ENCODE measurements at regions not wholly inside any gene's neighbourhood (a gene's known extent, or its start where the extent isn't known, plus 50 kb on each side); places are given as distances from the start of the nearest gene placed in this dataset.

DNA sequence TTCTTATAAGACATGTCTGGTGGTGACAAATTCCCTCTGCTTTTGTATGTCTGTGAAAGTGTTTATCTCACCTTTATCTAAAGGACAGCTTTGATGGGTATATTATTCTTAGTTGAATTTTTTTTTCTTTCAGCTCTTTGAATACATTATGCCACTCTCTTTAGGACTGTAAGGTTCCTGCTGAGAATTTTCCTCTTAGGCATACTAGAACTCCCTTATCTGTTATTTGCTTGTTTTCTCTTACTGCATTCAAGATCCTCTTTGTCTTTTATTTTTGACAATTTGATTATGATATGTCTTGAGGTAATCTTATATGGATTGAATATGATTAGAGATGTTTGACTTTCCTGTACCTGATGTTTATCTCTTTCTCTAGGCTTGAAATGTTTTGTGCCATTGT, 1328.4 kb downstream of the PCDH9 start:
- TF ChIP-seq, protein P1, sequence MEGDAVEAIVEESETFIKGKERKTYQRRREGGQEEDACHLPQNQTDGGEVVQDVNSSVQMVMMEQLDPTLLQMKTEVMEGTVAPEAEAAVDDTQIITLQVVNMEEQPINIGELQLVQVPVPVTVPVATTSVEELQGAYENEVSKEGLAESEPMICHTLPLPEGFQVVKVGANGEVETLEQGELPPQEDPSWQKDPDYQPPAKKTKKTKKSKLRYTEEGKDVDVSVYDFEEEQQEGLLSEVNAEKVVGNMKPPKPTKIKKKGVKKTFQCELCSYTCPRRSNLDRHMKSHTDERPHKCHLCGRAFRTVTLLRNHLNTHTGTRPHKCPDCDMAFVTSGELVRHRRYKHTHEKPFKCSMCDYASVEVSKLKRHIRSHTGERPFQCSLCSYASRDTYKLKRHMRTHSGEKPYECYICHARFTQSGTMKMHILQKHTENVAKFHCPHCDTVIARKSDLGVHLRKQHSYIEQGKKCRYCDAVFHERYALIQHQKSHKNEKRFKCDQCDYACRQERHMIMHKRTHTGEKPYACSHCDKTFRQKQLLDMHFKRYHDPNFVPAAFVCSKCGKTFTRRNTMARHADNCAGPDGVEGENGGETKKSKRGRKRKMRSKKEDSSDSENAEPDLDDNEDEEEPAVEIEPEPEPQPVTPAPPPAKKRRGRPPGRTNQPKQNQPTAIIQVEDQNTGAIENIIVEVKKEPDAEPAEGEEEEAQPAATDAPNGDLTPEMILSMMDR (IDR thresholded peaks at IDR 0.05; ENCODE audit: low read length) = no peak
- no peak for TF ChIP-seq EZH2phosphoT487 (IDR thresholded peaks at IDR 0.05; ENCODE audit: low read length)
- TF ChIP-seq EZH2 (optimal IDR thresholded peaks at IDR 0.05; ENCODE audit: low read depth, low read length) = no peak

All from MM.1S (cell line).